A673 (cell line): ENCODE measurements at regions not wholly inside any gene's neighbourhood (a gene's known extent, or its start where the extent isn't known, plus 50 kb on each side); places are given as distances from the start of the nearest gene placed in this dataset.

Experiments used
- BruUV-seq: library from RNA; stranded (reverse); fragments of 400-500 nt; replicated peaks from 2 replicates; lab custom pipeline; 2021; lab: Mats Ljungman, UMichigan
- CTCF ChIA-PET: fragments of 300-600 bp; sonication (Branson Sonifier 250); formaldehyde crosslinking; loops from one replicate; lab custom pipeline; 2022; ENCODE audit warnings: antibody characterized with exemption; lab: Charles Lee
- POLR2A ChIA-PET: fragments of 300-600 bp; sonication (Branson Sonifier 250); formaldehyde crosslinking; loops from one replicate; lab custom pipeline; 2022; ENCODE audit warnings: antibody characterized with exemption; ENCODE audit not compliant: low non-redundant PET; lab: Charles Lee
- DNase-seq: peaks from one replicate; pipeline ENCODE4 v3.0.0-alpha.2; 2015; ENCODE audit warnings: low spot score
- H3K27ac ChIP-seq: fragments of 200-600 bp; sonication (generic); 2 replicates; pipeline ENCODE4 v1.5.1; 2016; ENCODE audit warnings: mixed run types, low read depth, mild to moderate bottlenecking, mixed read lengths, antibody characterized with exemption, low read length; ENCODE audit not compliant: poor library complexity, severe bottlenecking
- H3K27me3 ChIP-seq: fragments of 200-600 bp; sonication (generic); replicated peaks from 2 replicates; pipeline ENCODE4 v1.6.1; 2017; ENCODE audit warnings: mixed run types, low read depth, mild to moderate bottlenecking, mixed read lengths, antibody characterized with exemption, low read length; ENCODE audit not compliant: insufficient read depth, poor library complexity
- H3K36me3 ChIP-seq: fragments of 200-600 bp; sonication (generic); 2 replicates; pipeline ENCODE4 v1.6.1; 2016; ENCODE audit warnings: mixed run types, mild to moderate bottlenecking, mixed read lengths, antibody characterized with exemption, low read length; ENCODE audit not compliant: insufficient read depth, poor library complexity, severe bottlenecking
- H3K4me1 ChIP-seq: fragments of 200-600 bp; sonication (generic); 2 replicates; pipeline ENCODE4 v1.6.1; 2017; ENCODE audit warnings: mixed run types, mild to moderate bottlenecking, mixed read lengths, antibody characterized with exemption, low read length; ENCODE audit not compliant: insufficient read depth, poor library complexity, severe bottlenecking
- H3K4me3 ChIP-seq: fragments of 200-600 bp; sonication (generic); 2 replicates; pipeline ENCODE4 v1.5.1; 2016; ENCODE audit warnings: low read depth, mixed run types, mild to moderate bottlenecking, mixed read lengths, low read length; ENCODE audit not compliant: poor library complexity, severe bottlenecking
- H3K9me3 ChIP-seq: fragments of 200-600 bp; sonication (generic); 2 replicates; pipeline ENCODE4 v1.6.1; 2016; ENCODE audit warnings: mixed run types, low read depth, mild to moderate bottlenecking, mixed read lengths, antibody characterized with exemption, low read length; ENCODE audit not compliant: poor library complexity, severe bottlenecking
- CTCF ChIP-seq: fragments of 300-800, 200-600 bp; sonication (generic); conservative IDR thresholded peaks from 2 replicates; pipeline ENCODE4 v1.5.1; 2017; ENCODE audit warnings: low read depth, mild to moderate bottlenecking, antibody characterized with exemption, low read length, moderate library complexity, mixed read lengths
- EZH2 ChIP-seq: fragments of 200-600 bp; sonication (generic); IDR thresholded peaks from 2 replicates; pipeline ENCODE4 v1.6.1; 2017; ENCODE audit warnings: borderline replicate concordance, low read depth, mild to moderate bottlenecking, mixed read lengths, antibody characterized with exemption, low read length; ENCODE audit not compliant: poor library complexity, severe bottlenecking
- intact Hi-C: fragments of 100-400 bp; cut with micrococcal nuclease; formaldehyde crosslinking; loops from one replicate; pipeline ENCODE4 v1.10.0; 2022; ENCODE audit not compliant: unreplicated experiment

- H3K4me3 ChIP-seq: no peak overlapping the region
- POLR2A ChIA-PET: no interaction called here
- CTCF ChIA-PET: no interaction called here
Measured at GRCh38 chr4:135316266-135316779, 1114.7 kb upstream of the PABPC4L start.

GRCh38 chr4:135290136-135290535 lies 1088.5 kb upstream of the PABPC4L start:
- DNase-seq: no peak
- H3K4me3 ChIP-seq: no peak overlapping the region
- H3K36me3 ChIP-seq: no peaks in the 10 kb centered on the region
- TF ChIP-seq CTCF (no peak), EZH2 (no peak)
- no peaks in the 10 kb centered on the region for H3K9me3 ChIP-seq
- H3K27ac ChIP-seq: no peak overlapping the region
- no peaks in the 10 kb centered on the region for H3K4me1 ChIP-seq
- BruUV-seq: no TSS peak
- POLR2A ChIA-PET: interaction anchor here (0.6 kb wide), 1 partner anchor 28 kb away, joined by 3 read pairs; no protein-coding TSS in a partner anchor
- H3K27me3 ChIP-seq: no peaks in the 10 kb centered on the region
- intact Hi-C loops: no loop called here
- CTCF ChIA-PET: no interaction called here

More at GRCh38 chr4:135316266-135316779, 1114.7 kb upstream of the PABPC4L start:
- Histone ChIP-seq H3K27me3 (no peaks in the 10 kb centered on the region), H3K9me3 (no peaks in the 10 kb centered on the region), H3K36me3 (no peaks in the 10 kb centered on the region), H3K4me1 (no peaks in the 10 kb centered on the region), H3K27ac (no peak overlapping the region)
- TF ChIP-seq CTCF (no peak), EZH2 (no peak)
- BruUV-seq: no TSS peak
- no peak for DNase-seq
- intact Hi-C loops: no loop called here

- no peaks in the 10 kb centered on the region for H3K9me3 ChIP-seq
- no TSS peak for BruUV-seq
- no peaks in the 10 kb centered on the region for H3K4me1 ChIP-seq
- DNase-seq: no peak
- TF ChIP-seq CTCF: no peak
- no peak for TF ChIP-seq EZH2
- no peaks in the 10 kb centered on the region for H3K36me3 ChIP-seq
- ChIA-PET CTCF (no interaction called here), POLR2A (no interaction called here)
- H3K27ac ChIP-seq: no peak overlapping the region
- intact Hi-C loops: no loop called here
- H3K4me3 ChIP-seq: no peak overlapping the region
- H3K27me3 ChIP-seq: no peaks in the 10 kb centered on the region
Measured at GRCh38 chr4:135283934-135284333, 1082.3 kb upstream of the PABPC4L start.
